SK-N-SH treated with all-trans-retinoic acid at 6 μM for 48 hours (cell line): ENCODE measurements at regions not wholly inside any gene's neighbourhood (a gene's known extent, or its start where the extent isn't known, plus 50 kb on each side); places are given as distances from the start of the nearest gene placed in this dataset.

ENCODE experiments used
- CREB5 ChIP-seq: fragments of 250-450 bp; sonication (Bioruptor Pico); IDR thresholded peaks from 2 replicates; pipeline ENCODE4 v1.5.1; 2020; ENCODE audit warnings: low read depth, mild to moderate bottlenecking, moderate library complexity
- CSDC2 ChIP-seq: fragments of 250-450 bp; sonication (Bioruptor Pico); IDR thresholded peaks from 2 replicates; pipeline ENCODE4 v1.5.0; 2020; ENCODE audit warnings: mild to moderate bottlenecking, moderate library complexity
- ESRRG ChIP-seq: fragments of 250-450 bp; sonication (Bioruptor Pico); IDR thresholded peaks from 2 replicates; pipeline ENCODE4 v1.6.1; 2021; ENCODE audit warnings: mild to moderate bottlenecking
- ISL1 ChIP-seq: fragments of 250-450 bp; sonication (Bioruptor Pico); IDR thresholded peaks from 2 replicates; pipeline ENCODE4 v2.1.2; 2022; ENCODE audit warnings: mild to moderate bottlenecking, moderate library complexity
- OSR1 ChIP-seq: fragments of 250-450 bp; sonication (Bioruptor Pico); IDR thresholded peaks from 2 replicates; pipeline ENCODE4 v1.8.0; 2022; ENCODE audit warnings: moderate library complexity, mild to moderate bottlenecking, inconsistent platforms
- PATZ1 ChIP-seq: fragments of 250-450 bp; sonication (Bioruptor Pico); IDR thresholded peaks from 2 replicates; pipeline ENCODE4 v1.8.0; 2020; ENCODE audit warnings: mild to moderate bottlenecking, moderate library complexity, borderline replicate concordance
- RARB ChIP-seq: fragments of 250-450 bp; sonication (Bioruptor Pico); IDR thresholded peaks from 2 replicates; pipeline ENCODE4 v1.8.0; 2021; ENCODE audit warnings: mild to moderate bottlenecking, moderate library complexity
- TSHZ2 ChIP-seq: fragments of 250-450 bp; sonication (Bioruptor Pico); IDR thresholded peaks from 2 replicates; pipeline ENCODE4 v1.5.0; 2020; ENCODE audit warnings: mild to moderate bottlenecking, moderate library complexity

- TF ChIP-seq OSR1 (CRISPR knock-in tag) (no peak), CSDC2 (CRISPR knock-in tag) (no peak), ISL1 (no peak), RARB (no peak), ESRRG (no peak), PATZ1 (no peak), CREB5 (CRISPR knock-in tag) (no peak), TSHZ2 (CRISPR knock-in tag) (no peak)
These were observed 56.1 kb upstream of the CST7 start for GRCh38 chr20:24892931-24893330.
